ENCODE measurements at regions not wholly inside any gene's neighbourhood (a gene's known extent, or its start where the extent isn't known, plus 50 kb on each side); places are given as distances from the start of the nearest gene placed in this dataset.
A peak's percentile ranks its signal among the peaks of the same experiment; 100 is the strongest.
"Not testable (repeated sequence)": the region's sequence is repeated elsewhere in the genome, so short reads cannot be mapped to it uniquely, and the experiment has no call there.

- Mint-ChIP-seq H3K4me1 (peaks cover 0 to 21% (median 0%) of the 10 kb centered on the region in 4 donors), H3K27ac (peak overlapping the region in 1 of 10 donors; percentile 3), H3K36me3 (peaks cover 0 to 1% (median 0%) of the 10 kb centered on the region in 3 donors), H3K27me3 (peaks cover 0 to 3% (median 0%) of the 10 kb centered on the region in 5 donors), H3K4me3 (peak overlapping the region in 1 of 10 donors; percentile 33), H3K9me3 (peaks cover 0 to 11% (median 0%) of the 10 kb centered on the region in 9 donors)
- DNase-seq (no peak), ATAC-seq (no peak)
- POLR2A ChIA-PET, result no interaction called here
These were observed 149.8 kb upstream of the NR5A2 start for GRCh38 chr1:199877526-199878384.

DNA sequence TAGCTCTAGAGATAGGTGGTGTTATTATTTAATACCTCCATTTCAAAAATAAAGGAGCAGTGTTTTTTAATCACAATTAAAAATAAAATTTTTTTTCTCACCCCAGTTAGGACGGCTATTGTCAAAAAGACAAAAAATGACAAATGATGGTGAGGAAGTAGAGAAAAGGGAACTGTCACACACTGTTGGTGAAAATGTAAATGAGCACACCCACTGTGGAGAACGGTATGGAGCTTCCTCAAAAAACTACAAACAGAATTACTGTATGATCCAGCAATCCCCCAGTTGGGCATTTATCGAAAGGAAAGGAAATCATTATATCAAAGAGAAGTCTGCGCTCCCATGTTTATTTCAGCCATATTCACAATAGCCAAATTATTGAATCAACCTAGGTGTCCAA lies 148.7 kb upstream of the NR5A2 start:
- H3K4me3 Mint-ChIP-seq, result no peak overlapping the region
- peak overlapping the region in 1 of 10 donors; percentile 3 for H3K27ac Mint-ChIP-seq
- H3K9me3 Mint-ChIP-seq, result peaks cover 0 to 14% (median 2%) of the 10 kb centered on the region in 9 donors
- POLR2A ChIA-PET, result no interaction called here
- peaks cover 0 to 1% (median 0%) of the 10 kb centered on the region in 3 donors for H3K36me3 Mint-ChIP-seq
- ATAC-seq (no peak), DNase-seq (no peak)
- peaks cover 0 to 21% (median 0%) of the 10 kb centered on the region in 4 donors for H3K4me1 Mint-ChIP-seq
- H3K27me3 Mint-ChIP-seq, result peaks cover 0 to 6% (median 2%) of the 10 kb centered on the region in 5 donors

DNA sequence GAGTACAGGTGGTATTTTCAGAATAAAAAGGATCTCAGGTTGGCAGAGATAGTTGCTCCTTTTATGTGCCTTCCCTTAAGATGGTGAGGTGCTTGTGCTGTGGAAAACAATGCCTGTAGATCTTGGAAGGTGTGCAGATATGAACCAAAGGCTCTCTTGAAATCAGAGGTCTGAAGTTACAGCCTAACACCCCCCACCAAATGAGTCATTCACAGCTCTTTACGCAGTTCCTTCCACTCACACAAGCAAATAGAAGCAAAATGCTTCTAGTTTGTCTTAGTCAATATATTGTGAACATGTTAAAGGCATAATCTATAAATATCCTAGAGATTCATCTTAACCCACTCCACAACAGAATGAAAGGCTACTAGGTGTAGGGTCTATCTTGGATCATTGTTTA lies 128.9 kb upstream of the NR5A2 start:
- DNase-seq (no peak), ATAC-seq (no peak)
- peaks cover 2 to 19% (median 14%) of the 10 kb centered on the region in 5 donors for H3K27me3 Mint-ChIP-seq
- H3K4me3 Mint-ChIP-seq, result no peak overlapping the region
- POLR2A ChIA-PET, result no interaction called here
- H3K9me3 Mint-ChIP-seq, result peaks cover 0 to 3% (median 0%) of the 10 kb centered on the region in 9 donors
- peaks cover 0 to 3% (median 0%) of the 10 kb centered on the region in 3 donors for H3K36me3 Mint-ChIP-seq
- H3K4me1 Mint-ChIP-seq, result no peaks in the 10 kb centered on the region
- H3K27ac Mint-ChIP-seq, result no peak overlapping the region

DNA sequence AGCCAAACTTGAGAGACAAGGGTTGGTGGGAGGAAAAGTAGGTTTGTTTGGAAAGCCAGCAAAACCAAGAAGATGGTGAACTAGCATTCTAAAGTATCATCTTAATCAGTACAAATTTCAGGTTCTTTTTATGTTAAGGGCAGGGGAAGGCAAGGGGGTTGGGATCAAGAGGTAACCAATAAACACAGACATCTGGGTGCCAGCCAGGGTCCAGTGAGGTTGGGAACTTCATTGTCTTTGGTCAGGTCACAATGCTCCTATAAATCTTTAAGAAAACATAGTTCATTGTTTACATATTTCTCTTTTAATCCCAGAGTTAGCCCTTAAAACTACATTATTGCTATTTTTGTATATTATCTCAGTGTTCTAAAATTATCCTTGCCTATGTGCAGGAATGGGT lies 126.2 kb upstream of the NR5A2 start:
- ATAC-seq, result no peak
- H3K27ac Mint-ChIP-seq, result no peak overlapping the region
- POLR2A ChIA-PET, result no interaction called here
- peaks cover 0 to 16% (median 12%) of the 10 kb centered on the region in 5 donors for H3K27me3 Mint-ChIP-seq
- H3K4me3 Mint-ChIP-seq, result no peak overlapping the region
- H3K36me3 Mint-ChIP-seq, result peaks cover 0 to 8% (median 0%) of the 10 kb centered on the region in 3 donors
- H3K9me3 Mint-ChIP-seq, result peaks cover 0 to 7% (median 2%) of the 10 kb centered on the region in 9 donors
- H3K4me1 Mint-ChIP-seq, result no peaks in the 10 kb centered on the region
- DNase-seq, result no peak

DNA sequence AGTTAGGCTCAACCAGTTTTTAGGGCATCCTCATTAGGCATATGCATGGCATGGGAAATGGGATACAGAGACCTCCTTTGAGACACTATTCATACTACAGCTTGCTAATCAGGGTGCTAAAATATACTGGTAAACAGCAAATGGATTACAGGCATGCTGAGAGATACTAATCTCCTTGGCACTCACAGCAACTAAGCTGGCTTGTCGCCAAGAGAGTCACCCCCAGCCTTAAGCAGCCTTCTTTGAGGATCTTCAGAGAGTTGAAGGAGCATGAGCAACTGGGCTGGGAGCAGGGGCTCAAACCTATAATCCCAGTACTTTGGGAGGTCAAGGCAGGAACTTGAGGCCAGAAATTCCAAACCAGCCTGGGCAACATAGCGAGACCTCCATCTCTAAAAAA lies 120.1 kb upstream of the NR5A2 start:
- DNase-seq (no peak), ATAC-seq (no peak)
- Mint-ChIP-seq H3K27ac (no peak overlapping the region), H3K4me3 (no peak overlapping the region), H3K9me3 (peaks cover 0 to 7% (median 2%) of the 10 kb centered on the region in 9 donors), H3K27me3 (peaks cover 0 to 8% (median 3%) of the 10 kb centered on the region in 5 donors), H3K36me3 (peaks cover 0 to 8% (median 0%) of the 10 kb centered on the region in 3 donors), H3K4me1 (no peaks in the 10 kb centered on the region)
- POLR2A ChIA-PET, result no interaction called here

DNA sequence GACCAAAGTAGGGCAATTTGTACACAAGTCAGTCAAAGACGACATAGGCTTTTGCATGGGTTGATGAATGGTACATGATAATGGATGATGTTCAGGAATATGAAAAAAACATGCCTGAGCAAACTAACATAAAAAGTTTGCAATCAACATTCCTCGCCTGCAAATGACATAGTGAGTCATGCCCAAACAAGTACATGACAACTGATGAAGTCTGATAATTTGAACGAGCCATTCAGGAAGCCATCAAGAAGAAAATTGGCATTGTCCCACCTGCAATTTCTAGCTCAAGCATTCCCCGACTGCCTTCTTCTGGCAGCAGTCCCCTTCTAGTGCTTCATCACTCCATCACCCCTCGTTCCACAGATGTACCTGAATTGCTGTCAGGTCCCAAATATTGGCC lies 118.4 kb upstream of the NR5A2 start:
- ATAC-seq, result no peak
- no peak overlapping the region for H3K4me3 Mint-ChIP-seq
- H3K27ac Mint-ChIP-seq, result no peak overlapping the region
- peaks cover 0 to 7% (median 0%) of the 10 kb centered on the region in 9 donors for H3K9me3 Mint-ChIP-seq
- no peaks in the 10 kb centered on the region for H3K4me1 Mint-ChIP-seq
- POLR2A ChIA-PET, result no interaction called here
- no peak for DNase-seq
- peaks cover 0 to 8% (median 3%) of the 10 kb centered on the region in 5 donors for H3K27me3 Mint-ChIP-seq
- H3K36me3 Mint-ChIP-seq, result peaks cover 0 to 5% (median 0%) of the 10 kb centered on the region in 3 donors

DNA sequence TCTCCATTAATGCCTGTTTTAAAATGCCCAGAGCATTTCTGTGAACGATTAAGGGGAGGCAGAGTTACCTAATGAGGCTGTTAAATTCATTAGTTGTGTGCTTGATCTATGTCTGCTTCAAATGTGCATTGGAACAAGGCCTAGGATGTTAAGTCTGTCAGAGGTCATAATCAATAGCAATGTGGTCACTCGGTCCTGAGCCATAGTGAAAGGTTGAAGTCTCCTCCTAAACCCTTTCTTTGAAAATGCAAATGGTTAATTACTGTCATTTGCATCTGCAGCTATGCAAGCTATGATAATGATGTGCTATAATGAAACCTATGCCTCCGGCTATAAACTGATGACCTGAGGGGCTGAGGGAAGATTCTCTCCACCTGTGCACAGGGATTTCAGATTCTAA lies 114.2 kb upstream of the NR5A2 start:
- no peaks in the 10 kb centered on the region for H3K36me3 Mint-ChIP-seq
- H3K9me3 Mint-ChIP-seq, result no peaks in the 10 kb centered on the region
- POLR2A ChIA-PET, result no interaction called here
- H3K27me3 Mint-ChIP-seq, result peaks cover 2 to 12% (median 6%) of the 10 kb centered on the region in 5 donors
- no peak overlapping the region for H3K27ac Mint-ChIP-seq
- DNase-seq (no peak), ATAC-seq (no peak)
- no peak overlapping the region for H3K4me3 Mint-ChIP-seq
- H3K4me1 Mint-ChIP-seq, result no peaks in the 10 kb centered on the region

DNA sequence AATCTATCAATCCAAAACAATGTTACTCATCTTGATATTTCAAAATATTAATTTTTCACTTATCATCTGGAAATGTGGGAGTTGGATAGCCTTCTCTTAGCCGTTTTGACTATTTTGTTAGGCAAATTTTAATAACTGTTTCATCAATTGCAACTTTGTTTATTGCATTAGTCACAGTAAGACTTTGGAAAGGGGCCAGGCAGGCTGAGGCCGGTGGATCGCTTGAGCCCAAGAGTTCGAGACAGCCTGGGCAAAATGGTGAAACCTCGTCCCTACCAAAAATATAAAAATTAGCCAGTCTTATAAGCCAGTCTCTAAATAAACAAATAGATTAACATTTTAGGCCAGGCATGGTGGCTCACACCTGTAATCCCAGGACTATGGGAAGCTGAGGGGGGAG lies 113.0 kb upstream of the NR5A2 start:
- no peak for ATAC-seq
- Mint-ChIP-seq H3K27me3 (peaks cover 5 to 12% (median 7%) of the 10 kb centered on the region in 5 donors), H3K4me1 (no peaks in the 10 kb centered on the region), H3K27ac (no peak overlapping the region), H3K4me3 (no peak overlapping the region), H3K9me3 (no peaks in the 10 kb centered on the region), H3K36me3 (no peaks in the 10 kb centered on the region)
- no peak for DNase-seq
- POLR2A ChIA-PET, result no interaction called here

DNA sequence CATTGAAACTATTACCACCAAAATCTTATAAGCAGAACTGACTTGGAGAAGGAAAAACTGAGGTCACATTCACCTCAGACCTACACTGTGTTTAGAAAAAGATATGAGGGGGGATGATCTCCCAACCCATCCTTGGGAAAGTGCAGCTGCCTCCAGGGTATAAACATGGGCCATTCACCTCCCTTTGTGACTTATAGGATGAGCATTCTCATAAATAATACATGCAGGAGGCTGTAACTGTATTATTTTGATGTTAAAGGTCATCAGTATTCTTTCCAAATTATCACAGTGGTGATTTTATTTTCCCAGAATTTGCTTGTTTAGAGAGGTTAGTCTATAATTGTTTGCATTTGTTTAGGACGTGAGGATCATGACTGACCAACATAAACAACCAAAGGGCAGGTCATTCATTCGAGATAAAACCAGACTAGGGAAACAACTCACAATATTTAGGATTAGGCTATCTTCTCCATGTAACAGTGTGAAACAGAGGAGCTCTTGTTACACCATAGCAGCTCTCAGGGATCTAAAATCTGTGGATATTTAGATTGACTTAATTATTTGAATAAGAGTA lies 109.2 kb upstream of the NR5A2 start:
- no peaks in the 10 kb centered on the region for H3K4me1 Mint-ChIP-seq
- H3K27me3 Mint-ChIP-seq, result peaks cover 5 to 33% (median 20%) of the 10 kb centered on the region in 5 donors
- DNase-seq (no peak), ATAC-seq (no peak)
- peaks cover 0 to 9% (median 0%) of the 10 kb centered on the region in 9 donors for H3K9me3 Mint-ChIP-seq
- H3K4me3 Mint-ChIP-seq, result no peak overlapping the region
- POLR2A ChIA-PET, result no interaction called here
- peaks cover 0 to 2% (median 0%) of the 10 kb centered on the region in 3 donors for H3K36me3 Mint-ChIP-seq
- no peak overlapping the region for H3K27ac Mint-ChIP-seq

- DNase-seq, result no peak
- no peak overlapping the region for H3K4me3 Mint-ChIP-seq
- peaks cover 5 to 33% (median 20%) of the 10 kb centered on the region in 5 donors for H3K27me3 Mint-ChIP-seq
- peaks cover 0 to 9% (median 0%) of the 10 kb centered on the region in 9 donors for H3K9me3 Mint-ChIP-seq
- no peak for ATAC-seq
- H3K27ac Mint-ChIP-seq, result no peak overlapping the region
- no peaks in the 10 kb centered on the region for H3K4me1 Mint-ChIP-seq
- peaks cover 0 to 2% (median 0%) of the 10 kb centered on the region in 3 donors for H3K36me3 Mint-ChIP-seq
- POLR2A ChIA-PET, result no interaction called here
These were observed 106.9 kb upstream of the NR5A2 start for GRCh38 chr1:199920635-199921034.

DNA sequence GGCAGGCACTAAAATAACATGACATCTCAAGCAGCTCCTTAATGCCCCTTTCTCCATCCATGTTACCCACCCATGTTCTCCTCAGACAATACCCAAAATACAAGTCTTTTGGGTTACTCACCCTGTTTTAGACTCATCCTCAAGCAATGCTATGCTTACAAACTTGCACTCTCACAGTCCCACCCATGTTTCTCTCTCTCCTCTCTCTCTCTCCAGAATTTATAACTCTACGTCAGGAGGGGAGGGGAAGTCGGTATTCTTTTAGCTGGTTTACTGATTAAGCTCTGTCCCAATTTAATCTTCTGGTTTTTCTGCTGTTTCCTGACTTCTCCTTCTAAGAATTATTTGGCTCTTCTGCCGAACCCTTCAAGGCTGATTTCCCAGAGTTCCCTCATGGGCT lies 98.0 kb upstream of the NR5A2 start:
- DNase-seq, result no peak
- Mint-ChIP-seq H3K4me1 (peaks cover 2 to 10% (median 8%) of the 10 kb centered on the region in 4 donors), H3K27ac (no peak overlapping the region), H3K36me3 (no peaks in the 10 kb centered on the region), H3K4me3 (no peak overlapping the region), H3K27me3 (peaks cover 0 to 3% (median 1%) of the 10 kb centered on the region in 5 donors), H3K9me3 (peaks cover 0 to 2% (median 0%) of the 10 kb centered on the region in 9 donors)
- no peak for ATAC-seq
- POLR2A ChIA-PET, result no interaction called here

DNA sequence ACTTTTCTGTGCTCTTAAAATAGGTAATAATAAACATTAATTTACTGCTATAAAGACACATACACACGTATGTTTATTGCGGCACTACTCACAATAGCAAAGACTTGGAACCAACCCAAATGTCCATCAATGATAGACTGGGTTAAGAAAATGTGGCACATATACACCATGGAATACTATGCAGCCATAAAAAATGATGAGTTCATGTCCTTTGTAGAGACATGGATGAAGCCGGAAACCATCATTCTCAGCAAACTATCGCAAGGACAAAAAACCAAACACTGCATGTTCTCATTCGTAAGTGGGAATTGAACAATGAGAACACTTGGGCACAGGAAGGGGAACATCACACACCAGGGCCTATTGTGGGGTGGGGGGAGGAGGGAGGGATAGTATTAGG lies 97.4 kb upstream of the NR5A2 start:
- H3K36me3 Mint-ChIP-seq, POLR2A ChIA-PET, H3K9me3 Mint-ChIP-seq, H3K27me3 Mint-ChIP-seq, H3K4me1 Mint-ChIP-seq, DNase-seq, H3K27ac Mint-ChIP-seq, H3K4me3 Mint-ChIP-seq, ATAC-seq: not testable (repeated sequence)

DNA sequence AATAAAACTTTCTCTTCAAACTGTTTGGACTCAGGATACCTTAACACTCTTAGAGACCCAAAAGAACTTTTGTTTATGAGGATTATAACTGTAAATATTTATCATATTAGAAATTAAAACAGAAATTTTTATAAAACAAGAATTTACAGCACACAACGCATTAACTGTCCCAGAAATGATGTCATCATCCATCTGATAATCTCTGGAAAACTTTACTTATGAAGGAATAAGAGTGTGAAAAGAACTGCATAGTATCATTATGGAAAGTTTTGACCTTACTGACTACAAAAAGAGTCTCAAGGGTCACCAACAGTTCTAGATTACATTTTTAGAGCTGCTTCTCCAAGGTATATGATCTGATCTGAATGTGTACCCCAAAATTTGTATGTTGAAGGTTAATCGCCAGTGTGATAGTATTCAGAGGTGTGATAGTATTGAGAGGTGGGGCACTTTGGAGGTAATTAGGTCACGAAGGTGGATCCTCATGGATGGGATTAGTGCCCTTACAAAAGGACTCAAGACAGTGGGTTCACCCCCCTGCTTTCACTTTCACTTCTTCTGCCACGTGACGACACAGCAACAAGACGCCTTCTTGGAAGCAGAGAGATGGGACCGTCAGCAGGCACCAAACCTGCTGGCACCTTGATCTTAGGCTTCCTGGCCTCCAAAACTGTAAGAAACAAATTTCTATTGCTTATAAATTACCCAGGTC lies 95.7 kb upstream of the NR5A2 start:
- Mint-ChIP-seq H3K36me3 (no peaks in the 10 kb centered on the region), H3K9me3 (peaks cover 0 to 2% (median 0%) of the 10 kb centered on the region in 9 donors), H3K4me1 (peaks cover 2 to 10% (median 8%) of the 10 kb centered on the region in 4 donors), H3K4me3 (peak overlapping the region; percentile 64 to 91 (median 77)), H3K27me3 (peaks cover 7 to 17% (median 13%) of the 10 kb centered on the region in 5 donors), H3K27ac (peak overlapping the region; percentile 22 to 89 (median 68))
- peak; percentile 46 to 75 for ATAC-seq
- POLR2A ChIA-PET, result no interaction called here
- DNase-seq, result peak in 8 of 10 donors; percentile 2 to 68 (median 18)
